Panc1 (cell line): ENCODE measurements at regions not wholly inside any gene's neighbourhood (a gene's known extent, or its start where the extent isn't known, plus 50 kb on each side); places are given as distances from the start of the nearest gene placed in this dataset.

Experiments
- POLR2AphosphoS5 ChIP-seq: IDR thresholded peaks from 2 replicates; pipeline ENCODE4 v1.6.1; 2012; ENCODE audit warnings: mild to moderate bottlenecking, low read depth, low read length, moderate library complexity
- REST ChIP-seq, 2 experiments: IDR thresholded peaks; 2 replicates each; pipeline ENCODE4 v1.6.1; 2011 to 2012; ENCODE audit warnings: low read depth in 2 of 2, control low read depth in 1 of 2, low read length in 1 of 2, mild to moderate bottlenecking in 1 of 2, moderate library complexity in 1 of 2; ENCODE audit not compliant: insufficient read depth in 1 of 2
- TF ChIP-seq, protein P1 (sequence below): fragments of 450-650 bp; IDR thresholded peaks from 2 replicates; pipeline ENCODE4 v1.5.1; 2017; ENCODE audit warnings: mild to moderate bottlenecking

- TF ChIP-seq, protein P1, sequence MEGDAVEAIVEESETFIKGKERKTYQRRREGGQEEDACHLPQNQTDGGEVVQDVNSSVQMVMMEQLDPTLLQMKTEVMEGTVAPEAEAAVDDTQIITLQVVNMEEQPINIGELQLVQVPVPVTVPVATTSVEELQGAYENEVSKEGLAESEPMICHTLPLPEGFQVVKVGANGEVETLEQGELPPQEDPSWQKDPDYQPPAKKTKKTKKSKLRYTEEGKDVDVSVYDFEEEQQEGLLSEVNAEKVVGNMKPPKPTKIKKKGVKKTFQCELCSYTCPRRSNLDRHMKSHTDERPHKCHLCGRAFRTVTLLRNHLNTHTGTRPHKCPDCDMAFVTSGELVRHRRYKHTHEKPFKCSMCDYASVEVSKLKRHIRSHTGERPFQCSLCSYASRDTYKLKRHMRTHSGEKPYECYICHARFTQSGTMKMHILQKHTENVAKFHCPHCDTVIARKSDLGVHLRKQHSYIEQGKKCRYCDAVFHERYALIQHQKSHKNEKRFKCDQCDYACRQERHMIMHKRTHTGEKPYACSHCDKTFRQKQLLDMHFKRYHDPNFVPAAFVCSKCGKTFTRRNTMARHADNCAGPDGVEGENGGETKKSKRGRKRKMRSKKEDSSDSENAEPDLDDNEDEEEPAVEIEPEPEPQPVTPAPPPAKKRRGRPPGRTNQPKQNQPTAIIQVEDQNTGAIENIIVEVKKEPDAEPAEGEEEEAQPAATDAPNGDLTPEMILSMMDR = no peak
- no peak for TF ChIP-seq POLR2AphosphoS5
- no peak for TF ChIP-seq REST (IDR thresholded peaks at IDR 0.05; ENCODE audit: insufficient read depth in 1 of 2, low read depth in 2 of 2, low read length in 1 of 2)
These were observed 80.6 kb downstream of the RCN1 start for GRCh38 chr11:32171445-32171844.
